CD4-positive, alpha-beta T cell (primary cell): ENCODE measurements at regions not wholly inside any gene's neighbourhood (a gene's known extent, or its start where the extent isn't known, plus 50 kb on each side); places are given as distances from the start of the nearest gene placed in this dataset.

Experiments used
- ATAC-seq: fragments of 200-7000 bp; cut with Tn5 transposase; one replicate; pipeline ENCODE4 v1.10.0; 2022; ENCODE audit warnings: mild to moderate bottlenecking; ENCODE audit not compliant: poor library complexity
- CTCF ChIA-PET: fragments of 350-600 bp; sonication (Branson Sonifier 250); formaldehyde crosslinking; loops from one replicate; lab custom pipeline; 2021; ENCODE audit warnings: antibody characterized with exemption, inconsistent platforms; lab: Charles Lee
- POLR2A ChIA-PET: fragments of 350-600 bp; sonication (Branson Sonifier 250); formaldehyde crosslinking; loops from one replicate; lab custom pipeline; 2021; ENCODE audit warnings: antibody characterized with exemption, inconsistent platforms; lab: Charles Lee
- DNase-seq, 14 experiments: peaks; one replicate each; pipeline ENCODE4 v3.0.0-alpha.2; 2013 to 2020; ENCODE audit warnings: mixed read lengths in 2 of 14
- H3K27ac ChIP-seq, 2 donors: one replicate each; pipeline versions ENCODE4 v1.5.1 to v1.7.0; 2013; ENCODE audit warnings: low read length in 2 of 2, low read depth in 1 of 2, mild to moderate bottlenecking in 1 of 2
- H3K27me3 ChIP-seq, 2 experiments: 1 replicate in 1 of 2; 2 replicates in 1 of 2; pipeline versions ENCODE4 v1.6.1 to v1.7.0; 2013; ENCODE audit warnings: low read length in 2 of 2, control low read depth in 1 of 2, mild to moderate bottlenecking in 1 of 2, moderate library complexity in 1 of 2; ENCODE audit not compliant: insufficient read depth in 2 of 2, control insufficient read depth in 1 of 2
- H3K36me3 ChIP-seq: one replicate; pipeline ENCODE4 v1.6.1; 2013; ENCODE audit warnings: low read length, control low read depth; ENCODE audit not compliant: insufficient read depth
- H3K4me1 ChIP-seq: one replicate; pipeline ENCODE4 v1.6.1; 2013; ENCODE audit warnings: low read length, control low read depth; ENCODE audit not compliant: insufficient read depth
- H3K4me3 ChIP-seq: one replicate; pipeline ENCODE4 v1.5.1; 2013; ENCODE audit warnings: mild to moderate bottlenecking, low read length, moderate library complexity
- H3K9me3 ChIP-seq, 2 experiments: 1 replicate in 1 of 2; 2 replicates in 1 of 2; pipeline versions ENCODE4 v1.6.1 to v1.7.0; 2013; ENCODE audit warnings: low read length in 2 of 2, mild to moderate bottlenecking in 2 of 2, control low read depth in 1 of 2, moderate library complexity in 1 of 2; ENCODE audit not compliant: control insufficient read depth in 1 of 2, insufficient read depth in 1 of 2
- H3K27ac Mint-ChIP-seq: one replicate; pipeline ENCODE4 v1.8.0; 2020; ENCODE audit warnings: mixed read lengths
- H3K27me3 Mint-ChIP-seq: one replicate; pipeline ENCODE4 v1.8.0; 2021; ENCODE audit warnings: mixed read lengths
- H3K36me3 Mint-ChIP-seq: one replicate; pipeline ENCODE4 v1.8.0; 2021; ENCODE audit warnings: low read depth, mixed read lengths
- H3K4me1 Mint-ChIP-seq: one replicate; pipeline ENCODE4 v1.8.0; 2021; ENCODE audit warnings: low read depth, mixed read lengths
- H3K4me3 Mint-ChIP-seq: one replicate; pipeline ENCODE4 v1.8.0; 2020; ENCODE audit warnings: mild to moderate bottlenecking, mixed read lengths
- H3K9me3 Mint-ChIP-seq: one replicate; pipeline ENCODE4 v1.8.0; 2020; ENCODE audit warnings: mixed read lengths
- intact Hi-C, 2 experiments: fragments of 100-400 bp; cut with DNase I in 1 of 2; cut with micrococcal nuclease in 1 of 2; formaldehyde crosslinking; loops; one replicate each; pipeline versions ENCODE4 v1.15.1 to v1.9.0; 2023 to 2025; cut with DNase I, micrococcal nuclease
- TF ChIP-seq, protein P1 (sequence below): fragments of 200-600 bp; IDR thresholded peaks from one replicate; pipeline ENCODE4 v1.8.0; 2022; ENCODE audit warnings: antibody characterized with exemption, mild to moderate bottlenecking

DNA sequence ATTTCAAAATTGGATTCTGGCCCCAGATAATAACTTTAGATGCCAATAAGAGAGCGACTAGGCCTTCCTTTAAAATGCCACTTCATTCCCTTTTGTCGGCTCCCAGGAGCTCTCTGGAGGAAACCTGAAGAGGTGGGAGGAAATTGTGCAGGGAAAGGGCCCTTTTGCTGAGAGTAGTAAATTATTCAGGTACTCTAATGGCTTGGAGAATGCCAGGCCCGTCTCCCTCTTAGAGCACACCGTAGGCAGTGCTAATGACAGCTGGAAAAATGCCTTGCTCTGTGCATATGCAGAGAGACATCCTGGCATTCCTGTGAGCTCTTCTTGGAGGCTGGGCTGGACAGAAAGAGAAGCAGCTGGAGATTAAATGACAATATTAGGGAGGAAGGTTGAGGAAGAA, 115.0 kb upstream of the RPH3A start:
- no peak overlapping the region for H3K4me3 Mint-ChIP-seq
- TF ChIP-seq, protein P1, sequence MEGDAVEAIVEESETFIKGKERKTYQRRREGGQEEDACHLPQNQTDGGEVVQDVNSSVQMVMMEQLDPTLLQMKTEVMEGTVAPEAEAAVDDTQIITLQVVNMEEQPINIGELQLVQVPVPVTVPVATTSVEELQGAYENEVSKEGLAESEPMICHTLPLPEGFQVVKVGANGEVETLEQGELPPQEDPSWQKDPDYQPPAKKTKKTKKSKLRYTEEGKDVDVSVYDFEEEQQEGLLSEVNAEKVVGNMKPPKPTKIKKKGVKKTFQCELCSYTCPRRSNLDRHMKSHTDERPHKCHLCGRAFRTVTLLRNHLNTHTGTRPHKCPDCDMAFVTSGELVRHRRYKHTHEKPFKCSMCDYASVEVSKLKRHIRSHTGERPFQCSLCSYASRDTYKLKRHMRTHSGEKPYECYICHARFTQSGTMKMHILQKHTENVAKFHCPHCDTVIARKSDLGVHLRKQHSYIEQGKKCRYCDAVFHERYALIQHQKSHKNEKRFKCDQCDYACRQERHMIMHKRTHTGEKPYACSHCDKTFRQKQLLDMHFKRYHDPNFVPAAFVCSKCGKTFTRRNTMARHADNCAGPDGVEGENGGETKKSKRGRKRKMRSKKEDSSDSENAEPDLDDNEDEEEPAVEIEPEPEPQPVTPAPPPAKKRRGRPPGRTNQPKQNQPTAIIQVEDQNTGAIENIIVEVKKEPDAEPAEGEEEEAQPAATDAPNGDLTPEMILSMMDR = no peak
- POLR2A ChIA-PET = no interaction called here

DNA sequence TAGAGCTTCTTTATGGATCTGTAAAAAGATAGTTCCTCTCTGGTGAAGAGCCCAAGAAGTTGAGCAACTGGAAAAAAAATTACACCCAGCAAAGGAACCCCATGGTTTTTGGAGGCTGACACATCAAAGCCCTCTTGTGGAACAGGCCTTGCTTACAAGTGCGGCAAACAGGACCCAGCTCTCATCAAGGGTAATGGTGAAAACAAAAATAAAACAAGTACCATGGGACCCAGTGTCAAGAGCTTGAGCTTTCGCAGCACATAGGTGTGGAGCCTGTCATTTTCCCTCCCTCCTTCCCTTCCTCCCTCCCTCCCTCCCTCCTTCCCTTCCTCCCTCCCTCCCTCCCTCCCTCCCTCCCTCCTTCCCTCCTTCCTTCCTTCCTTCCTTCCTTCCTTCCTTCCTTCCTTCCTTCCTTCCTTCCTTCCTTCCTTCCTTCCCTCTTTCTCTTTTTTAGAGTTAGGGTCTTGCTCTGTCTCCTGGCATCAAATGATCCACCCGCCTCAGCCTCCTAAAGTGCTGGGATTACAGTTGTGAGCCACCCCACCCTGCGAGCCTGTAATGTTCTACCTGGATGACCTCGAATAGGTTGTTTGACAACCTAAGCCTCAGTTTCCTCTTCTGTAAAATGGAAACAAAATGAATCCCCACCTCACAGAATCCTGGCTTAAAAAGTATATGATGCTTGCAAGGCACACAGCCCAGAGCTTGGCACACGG, 114.3 kb upstream of the RPH3A start:
- no peaks in the 10 kb centered on the region for H3K4me1 ChIP-seq
- H3K27me3 Mint-ChIP-seq = peaks cover 45% of the 10 kb centered on the region
- H3K27me3 ChIP-seq = peaks cover 0 to 6% of the 10 kb centered on the region in 2 experiments
- no peaks in the 10 kb centered on the region for H3K36me3 ChIP-seq
- no peak overlapping the region for H3K27ac Mint-ChIP-seq
- no peaks in the 10 kb centered on the region for H3K9me3 ChIP-seq
- TF ChIP-seq, protein P1 = no peak
- H3K4me3 Mint-ChIP-seq = no peak overlapping the region
- intact Hi-C loops = no loop called here
- H3K9me3 Mint-ChIP-seq = no peaks in the 10 kb centered on the region
- no peak for DNase-seq
- ChIA-PET POLR2A (no interaction called here), CTCF (no interaction called here)
- H3K36me3 Mint-ChIP-seq = no peaks in the 10 kb centered on the region
- no peaks in the 10 kb centered on the region for H3K4me1 Mint-ChIP-seq
- H3K27ac ChIP-seq = no peak overlapping the region
- no peak for ATAC-seq
- H3K4me3 ChIP-seq = no peak overlapping the region

More for the DNA sequence above, 115.0 kb upstream of the RPH3A start:
- Mint-ChIP-seq H3K9me3 (no peaks in the 10 kb centered on the region), H3K27ac (no peak overlapping the region), H3K36me3 (no peaks in the 10 kb centered on the region), H3K27me3 (peaks cover 39% of the 10 kb centered on the region), H3K4me1 (no peaks in the 10 kb centered on the region)
- DNase-seq (no peak), ATAC-seq (no peak)
- H3K36me3 ChIP-seq = no peaks in the 10 kb centered on the region
- no peaks in the 10 kb centered on the region for H3K9me3 ChIP-seq
- CTCF ChIA-PET = no interaction called here
- no peak overlapping the region for H3K4me3 ChIP-seq
- H3K27me3 ChIP-seq = peaks cover 0 to 6% of the 10 kb centered on the region in 2 experiments
- intact Hi-C loops = no loop called here
- H3K27ac ChIP-seq = no peak overlapping the region
- no peaks in the 10 kb centered on the region for H3K4me1 ChIP-seq

DNA sequence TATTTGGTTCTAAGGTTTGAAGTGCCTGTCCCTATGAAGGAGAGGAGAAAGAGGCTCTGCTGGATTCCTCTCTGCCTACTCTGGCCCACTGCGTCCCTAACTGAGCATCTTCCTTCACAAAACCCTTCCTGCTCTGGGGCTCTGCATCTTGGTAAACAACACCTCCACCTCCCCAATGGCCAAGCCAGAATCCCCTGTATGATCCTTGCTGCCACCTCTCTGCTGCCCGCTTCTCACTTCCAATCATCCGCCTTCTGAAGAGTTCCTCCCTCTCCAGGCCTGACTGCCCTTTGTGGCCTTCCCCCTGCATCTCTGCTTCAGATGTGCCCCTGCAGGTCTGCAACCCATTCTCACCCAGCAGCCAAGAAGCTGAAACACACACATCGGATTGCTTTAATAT, 110.6 kb upstream of the RPH3A start:
- H3K4me1 Mint-ChIP-seq = no peaks in the 10 kb centered on the region
- H3K9me3 Mint-ChIP-seq = no peaks in the 10 kb centered on the region
- no peak for DNase-seq
- no peaks in the 10 kb centered on the region for H3K4me1 ChIP-seq
- H3K4me3 ChIP-seq = no peak overlapping the region
- TF ChIP-seq, protein P1 = no peak
- no peak for ATAC-seq
- no peaks in the 10 kb centered on the region for H3K36me3 Mint-ChIP-seq
- no peak overlapping the region for H3K27ac ChIP-seq
- POLR2A ChIA-PET = no interaction called here
- no peaks in the 10 kb centered on the region for H3K36me3 ChIP-seq
- H3K27me3 ChIP-seq = peaks cover 0 to 2% of the 10 kb centered on the region in 2 experiments
- CTCF ChIA-PET = no interaction called here
- no peak overlapping the region for H3K4me3 Mint-ChIP-seq
- no peaks in the 10 kb centered on the region for H3K9me3 ChIP-seq
- H3K27me3 Mint-ChIP-seq = peaks cover 56% of the 10 kb centered on the region
- no peak overlapping the region for H3K27ac Mint-ChIP-seq
- intact Hi-C loops = no loop called here
